Motor neuron (in vitro differentiated cells): ENCODE measurements at regions not wholly inside any gene's neighbourhood (a gene's known extent, or its start where the extent isn't known, plus 50 kb on each side); places are given as distances from the start of the nearest gene placed in this dataset.

Source experiments
- ATAC-seq, 8 experiments: fragments of 200-7000 bp; cut with Tn5 transposase; replicated peaks in 6 of 8; 2 replicates each; pipeline ENCODE4 v1.8.0; 2021; ENCODE audit warnings: mild to moderate bottlenecking in 8 of 8, moderate library complexity in 8 of 8
- H3K27ac ChIP-seq, 2 donors: fragments of 250-450 bp; sonication (Bioruptor Pico); 2 replicates each; pipeline ENCODE4 v1.9.0; 2021; ENCODE audit warnings: antibody characterized with exemption in 2 of 2, mild to moderate bottlenecking in 2 of 2, moderate library complexity in 1 of 2
- H3K4me1 ChIP-seq, 2 donors: fragments of 250-450 bp; sonication (Bioruptor Pico); replicated peaks in 1 of 2; 2 replicates each; pipeline ENCODE4 v1.6.1; 2021; ENCODE audit warnings: antibody characterized with exemption in 2 of 2, mild to moderate bottlenecking in 2 of 2, moderate library complexity in 1 of 2
- H3K4me3 ChIP-seq, 5 donors: fragments of 250-450 bp; sonication (Bioruptor Pico); 2 replicates each; pipeline ENCODE4 v1.9.0; 2021; ENCODE audit warnings: antibody characterized with exemption in 5 of 5, mild to moderate bottlenecking in 5 of 5, moderate library complexity in 4 of 5
- WGBS, 10 experiments: fragments of 450-650 bp; shearing (Covaris generic); methylation state at CpG; one replicate each; pipeline ENCODE4 v1.0.0; 2022; 5-methylcytosine and 5-hydroxymethylcytosine counted together
- in situ Hi-C, 9 experiments: fragments of 400-800 bp; cut with MboI; loops; one replicate each; pipeline ENCODE4 v1.15.0; 2021; ENCODE audit warnings: low sequenced_read_pairs in 9 of 9, low pct_unique_long_range_greater_than_20kb in 2 of 9; ENCODE audit not compliant: unreplicated experiment in 9 of 9

DNA sequence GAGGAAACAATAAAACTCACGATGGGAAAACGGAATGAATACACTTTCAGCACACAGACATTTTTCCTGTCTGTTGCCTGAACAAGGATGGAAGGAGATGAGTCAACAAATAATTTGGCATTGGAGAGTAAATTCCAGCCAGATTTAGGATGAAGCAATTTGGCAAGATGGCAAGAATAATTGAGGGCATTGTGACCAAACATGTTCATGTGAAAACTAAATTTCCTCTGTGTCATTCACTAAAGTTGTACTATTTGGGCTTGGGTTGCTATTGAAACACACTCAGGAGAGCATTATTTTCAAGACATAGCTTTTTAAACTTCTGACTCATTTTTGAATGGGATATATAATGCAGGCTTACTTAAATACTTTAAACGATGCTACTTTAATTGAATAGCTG, 1614.4 kb downstream of the PCDH19 start:
- no peak for ATAC-seq
- H3K4me1 ChIP-seq = no peaks in the 10 kb centered on the region
- WGBS, 10 experiments = 0 to 100% (median 32%) methylated on average over 1 to 3 of the region's 3 CpGs; no CpG with 5 or more reads in 2 of the 10 experiments
- no peak overlapping the region for H3K27ac ChIP-seq
- no peak overlapping the region for H3K4me3 ChIP-seq
- in situ Hi-C loops = no loop called here

DNA sequence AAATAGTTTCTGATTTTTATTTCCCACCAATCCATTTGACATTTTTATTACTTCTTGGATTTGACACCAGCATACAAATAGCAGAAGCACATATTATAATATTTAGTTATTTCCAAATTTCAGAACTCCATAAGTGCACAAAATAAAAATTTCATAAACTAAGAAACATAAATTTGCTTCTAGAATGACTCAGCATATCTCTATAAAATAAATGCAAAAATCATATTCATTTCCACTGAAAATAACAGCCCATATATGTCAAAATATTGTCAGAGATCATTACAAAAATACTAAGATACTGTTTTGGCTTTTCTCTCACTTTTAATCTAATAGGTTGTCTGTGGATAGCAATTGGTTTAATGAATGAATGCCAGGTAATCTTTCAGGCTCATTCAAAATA, 1654.2 kb downstream of the PCDH19 start:
- Histone ChIP-seq H3K4me1 (no peaks in the 10 kb centered on the region), H3K27ac (no peak overlapping the region), H3K4me3 (no peak overlapping the region)
- in situ Hi-C loops = no loop called here
- no peak for ATAC-seq

DNA sequence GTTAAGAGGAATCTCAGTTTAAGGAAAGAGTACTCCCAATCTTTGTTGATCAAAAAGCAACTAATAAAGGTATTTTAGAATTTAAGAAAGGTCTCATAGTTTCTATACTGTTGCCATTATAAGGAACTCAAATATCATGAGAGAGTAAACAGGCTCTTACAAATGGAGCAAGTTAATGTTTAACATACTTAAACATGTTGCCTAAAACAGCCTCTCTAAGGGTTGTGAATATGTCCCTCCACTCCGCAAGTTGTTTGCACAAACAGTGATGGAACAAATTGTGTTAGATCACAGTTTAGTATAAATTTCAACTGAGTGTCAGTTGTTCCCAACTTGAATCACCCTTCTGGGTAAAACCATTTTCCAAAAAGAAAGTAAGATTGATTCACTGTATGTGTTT, 1678.3 kb downstream of the PCDH19 start:
- H3K4me1 ChIP-seq = no peaks in the 10 kb centered on the region
- in situ Hi-C loops = no loop called here
- no peak for ATAC-seq
- H3K27ac ChIP-seq = no peak overlapping the region
- WGBS, 10 experiments = 95 to 100% (median 100%) methylated on average over 1 of the region's 1 CpG; no CpG with 5 or more reads in 7 of the 10 experiments
- no peak overlapping the region for H3K4me3 ChIP-seq

DNA sequence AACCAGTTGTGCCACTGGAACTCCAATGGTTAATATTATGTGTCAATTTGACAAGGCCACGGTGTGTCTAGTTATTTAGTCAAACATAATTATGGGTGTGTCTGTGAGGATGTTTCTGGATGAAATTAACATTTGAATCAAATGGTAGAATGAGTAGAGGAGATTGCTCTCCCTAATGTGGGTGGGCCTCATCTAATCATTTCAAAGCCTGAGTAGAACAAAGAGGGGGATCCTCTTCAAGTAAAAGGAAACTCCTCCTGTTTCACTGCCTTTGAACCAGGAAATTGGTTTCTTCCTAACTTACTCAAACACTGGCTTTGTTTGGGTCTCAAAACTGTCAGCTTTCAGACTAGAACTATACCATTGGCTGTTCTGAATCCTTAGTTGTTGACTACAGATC, 1692.1 kb downstream of the PCDH19 start:
- in situ Hi-C loops = no loop called here
- peak in 4 of 8 experiments; percentile 48 to 69 (median 55) for ATAC-seq
- H3K27ac ChIP-seq = no peak overlapping the region
- H3K4me3 ChIP-seq = no peak overlapping the region
- WGBS, 10 experiments = 0 to 14% (median 0%) methylated on average over 1 of the region's 1 CpG; no CpG with 5 or more reads in 7 of the 10 experiments
- no peaks in the 10 kb centered on the region for H3K4me1 ChIP-seq
